ENCODE measurements at regions not wholly inside any gene's neighbourhood (a gene's known extent, or its start where the extent isn't known, plus 50 kb on each side); places are given as distances from the start of the nearest gene placed in this dataset.

DNA sequence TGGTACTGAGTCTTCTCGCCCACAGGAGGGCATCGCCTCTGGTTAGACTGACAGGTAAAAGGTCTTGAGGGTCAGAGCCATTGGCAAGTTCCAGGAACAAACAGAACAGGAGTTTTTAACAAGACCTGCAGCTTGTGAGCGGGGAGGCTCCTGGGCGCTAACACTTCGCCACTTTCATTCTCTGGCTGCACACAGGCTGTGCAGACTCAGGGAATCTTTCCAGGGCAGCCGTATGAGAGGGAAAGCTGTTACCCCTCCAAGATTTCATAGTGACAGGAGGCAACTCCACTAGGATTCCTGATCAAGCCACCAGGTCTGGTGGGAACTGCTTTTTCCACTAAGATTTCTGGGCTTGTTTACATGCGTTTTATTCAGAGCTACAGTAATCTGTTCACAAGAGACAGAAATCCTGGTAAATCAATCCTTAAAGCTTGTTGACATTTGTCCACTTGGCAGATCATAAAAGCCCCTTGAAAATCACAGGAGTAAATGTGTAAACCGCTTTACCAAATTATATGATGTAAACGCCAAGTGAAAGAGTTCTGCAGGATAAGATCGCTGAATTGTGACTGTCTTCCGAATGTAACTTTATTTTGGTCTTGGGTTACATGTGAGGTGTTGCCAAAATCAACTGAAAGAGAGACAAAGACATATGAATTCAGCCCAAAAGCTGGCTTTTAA lies 190.6 kb downstream of the MZT1 start:
- in situ Hi-C loops (cut with MboI; ENCODE audit: low sequenced_read_pairs) = no loop called here
- Histone ChIP-seq H3K36me3 (replicated peaks) (no peaks in the 10 kb centered on the region), H3K4me3 (no peak overlapping the region), H3K4me1 (no peaks in the 10 kb centered on the region), H3K27me3 (ENCODE audit: low read depth) (no peaks in the 10 kb centered on the region), H3K9me3 (no peaks in the 10 kb centered on the region)
- DNase-seq (ENCODE audit: low spot score in 2 of 2) = no peak

GRCh38 chr13:72534951-72535640 lies 192.3 kb downstream of the MZT1 start:
- no peaks in the 10 kb centered on the region for H3K27me3 ChIP-seq (ENCODE audit: low read depth)
- no peaks in the 10 kb centered on the region for H3K9me3 ChIP-seq
- no peak for DNase-seq (ENCODE audit: low spot score in 2 of 2)
- no peaks in the 10 kb centered on the region for H3K36me3 ChIP-seq (replicated peaks)
- no peak overlapping the region for H3K4me3 ChIP-seq
- in situ Hi-C loops (cut with MboI; ENCODE audit: low sequenced_read_pairs) = no loop called here
- H3K4me1 ChIP-seq = no peaks in the 10 kb centered on the region

- Histone ChIP-seq H3K27me3 (ENCODE audit: low read depth) (no peaks in the 10 kb centered on the region), H3K4me3 (no peak overlapping the region), H3K9me3 (no peaks in the 10 kb centered on the region), H3K36me3 (replicated peaks) (no peaks in the 10 kb centered on the region), H3K4me1 (no peaks in the 10 kb centered on the region)
- DNase-seq (ENCODE audit: low spot score in 2 of 2) = no peak
- in situ Hi-C loops (cut with MboI; ENCODE audit: low sequenced_read_pairs) = no loop called here
Measured at GRCh38 chr13:72530471-72530870, 197.0 kb downstream of the MZT1 start.

DNA sequence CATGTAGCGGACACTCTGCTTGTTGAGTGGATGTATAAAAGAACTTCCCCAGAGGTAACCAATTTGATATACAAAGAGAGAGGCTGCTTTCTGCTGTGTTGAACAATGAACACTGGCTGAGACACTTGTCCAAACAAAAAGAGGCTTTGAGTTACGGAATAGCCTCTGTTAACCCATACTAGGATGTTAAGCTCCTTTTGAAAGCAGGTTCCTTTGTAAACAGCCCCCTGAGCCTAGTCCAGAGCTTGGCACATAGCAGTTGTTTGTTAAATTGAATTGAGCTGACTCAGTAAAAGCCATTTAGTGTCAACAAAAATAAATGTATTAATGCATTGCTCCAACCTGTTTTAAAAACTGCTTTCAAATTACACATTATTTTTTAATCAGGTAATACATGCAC lies 200.1 kb downstream of the MZT1 start:
- DNase-seq (ENCODE audit: low spot score in 2 of 2) = peak in 1 of 2 experiments; percentile 14
- Histone ChIP-seq H3K27me3 (ENCODE audit: low read depth) (no peaks in the 10 kb centered on the region), H3K4me1 (no peaks in the 10 kb centered on the region), H3K36me3 (replicated peaks) (no peaks in the 10 kb centered on the region), H3K4me3 (no peak overlapping the region), H3K9me3 (no peaks in the 10 kb centered on the region)
- in situ Hi-C loops (cut with MboI; ENCODE audit: low sequenced_read_pairs) = no loop called here

- Histone ChIP-seq H3K4me3 (no peak overlapping the region), H3K27me3 (ENCODE audit: low read depth) (no peaks in the 10 kb centered on the region), H3K4me1 (no peaks in the 10 kb centered on the region), H3K9me3 (no peaks in the 10 kb centered on the region), H3K36me3 (replicated peaks) (no peaks in the 10 kb centered on the region)
- in situ Hi-C loops (cut with MboI; ENCODE audit: low sequenced_read_pairs) = no loop called here
- no peak for DNase-seq (ENCODE audit: low spot score in 2 of 2)
Measured at GRCh38 chr13:72523593-72523992, 203.8 kb downstream of the MZT1 start.

DNA sequence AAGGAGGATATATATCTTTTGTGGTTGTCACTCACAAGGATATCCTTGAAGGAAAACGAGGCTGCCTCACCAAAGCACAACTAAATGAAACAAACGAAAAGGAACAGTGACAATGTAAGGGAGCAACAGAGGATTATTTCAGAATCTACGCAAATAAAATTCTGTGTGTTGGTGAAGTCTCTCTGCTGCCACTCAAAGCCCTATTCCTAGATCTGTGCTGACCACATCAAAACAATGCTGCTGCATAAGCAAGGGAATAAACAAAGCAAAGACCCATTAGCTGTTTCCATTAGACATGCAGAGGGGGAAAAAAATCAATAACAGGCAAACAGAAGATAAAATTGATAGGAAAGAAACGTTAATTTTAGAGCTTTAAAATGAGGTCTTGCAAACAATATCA lies 204.4 kb downstream of the MZT1 start:
- no peaks in the 10 kb centered on the region for H3K36me3 ChIP-seq (replicated peaks)
- no peaks in the 10 kb centered on the region for H3K9me3 ChIP-seq
- no peaks in the 10 kb centered on the region for H3K4me1 ChIP-seq
- in situ Hi-C loops (cut with MboI; ENCODE audit: low sequenced_read_pairs) = no loop called here
- DNase-seq (ENCODE audit: low spot score in 2 of 2) = no peak
- H3K27me3 ChIP-seq (ENCODE audit: low read depth) = no peaks in the 10 kb centered on the region
- H3K4me3 ChIP-seq = no peak overlapping the region

GRCh38 chr13:72521940-72522661 lies 205.3 kb downstream of the MZT1 start:
- DNase-seq (ENCODE audit: low spot score in 2 of 2) = no peak
- in situ Hi-C loops (cut with MboI; ENCODE audit: low sequenced_read_pairs) = no loop called here
- no peaks in the 10 kb centered on the region for H3K4me1 ChIP-seq

DNA sequence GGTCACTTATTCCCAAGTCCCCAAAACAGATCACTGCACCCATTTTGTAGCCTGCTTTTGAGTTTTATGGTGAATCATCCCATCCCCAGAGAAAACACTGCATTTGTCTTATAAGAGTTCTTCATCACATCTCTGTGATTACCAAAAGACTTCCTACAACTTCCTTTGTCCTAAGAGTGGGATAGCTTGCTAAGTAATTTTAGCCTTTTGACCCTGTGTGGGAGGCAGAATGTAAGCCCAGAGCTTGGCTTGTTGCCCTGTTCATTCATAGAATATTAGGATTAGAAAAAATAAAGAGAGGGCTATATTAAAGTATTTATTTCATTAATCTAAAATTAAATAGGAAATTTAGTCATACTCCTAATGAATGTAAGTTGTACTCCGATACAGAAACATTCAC lies 213.3 kb downstream of the MZT1 start:
- in situ Hi-C loops (cut with MboI; ENCODE audit: low sequenced_read_pairs) = no loop called here
- no peak overlapping the region for H3K4me3 ChIP-seq
- no peaks in the 10 kb centered on the region for H3K36me3 ChIP-seq (replicated peaks)
- peaks cover 7% of the 10 kb centered on the region; the same call in 1 of the 2 replicates for H3K27me3 ChIP-seq (ENCODE audit: low read depth)
- no peaks in the 10 kb centered on the region for H3K9me3 ChIP-seq
- DNase-seq (ENCODE audit: low spot score in 2 of 2) = no peak
- H3K4me1 ChIP-seq = peaks cover 3% of the 10 kb centered on the region; the same call in 1 of the 2 replicates

More at GRCh38 chr13:72521940-72522661, 205.3 kb downstream of the MZT1 start:
- Histone ChIP-seq H3K9me3 (no peaks in the 10 kb centered on the region), H3K27me3 (ENCODE audit: low read depth) (peaks cover 7% of the 10 kb centered on the region; the same call in 1 of the 2 replicates), H3K36me3 (replicated peaks) (no peaks in the 10 kb centered on the region), H3K4me3 (no peak overlapping the region)

GRCh38 chr13:72508392-72508791 lies 219.0 kb downstream of the MZT1 start:
- DNase-seq (ENCODE audit: low spot score in 2 of 2) = no peak
- Histone ChIP-seq H3K4me3 (no peak overlapping the region), H3K9me3 (no peaks in the 10 kb centered on the region), H3K36me3 (replicated peaks) (no peaks in the 10 kb centered on the region), H3K27me3 (ENCODE audit: low read depth) (no peaks in the 10 kb centered on the region), H3K4me1 (peaks cover 2% of the 10 kb centered on the region; the same call in 1 of the 2 replicates)
- in situ Hi-C loops (cut with MboI; ENCODE audit: low sequenced_read_pairs) = no loop called here

DNA sequence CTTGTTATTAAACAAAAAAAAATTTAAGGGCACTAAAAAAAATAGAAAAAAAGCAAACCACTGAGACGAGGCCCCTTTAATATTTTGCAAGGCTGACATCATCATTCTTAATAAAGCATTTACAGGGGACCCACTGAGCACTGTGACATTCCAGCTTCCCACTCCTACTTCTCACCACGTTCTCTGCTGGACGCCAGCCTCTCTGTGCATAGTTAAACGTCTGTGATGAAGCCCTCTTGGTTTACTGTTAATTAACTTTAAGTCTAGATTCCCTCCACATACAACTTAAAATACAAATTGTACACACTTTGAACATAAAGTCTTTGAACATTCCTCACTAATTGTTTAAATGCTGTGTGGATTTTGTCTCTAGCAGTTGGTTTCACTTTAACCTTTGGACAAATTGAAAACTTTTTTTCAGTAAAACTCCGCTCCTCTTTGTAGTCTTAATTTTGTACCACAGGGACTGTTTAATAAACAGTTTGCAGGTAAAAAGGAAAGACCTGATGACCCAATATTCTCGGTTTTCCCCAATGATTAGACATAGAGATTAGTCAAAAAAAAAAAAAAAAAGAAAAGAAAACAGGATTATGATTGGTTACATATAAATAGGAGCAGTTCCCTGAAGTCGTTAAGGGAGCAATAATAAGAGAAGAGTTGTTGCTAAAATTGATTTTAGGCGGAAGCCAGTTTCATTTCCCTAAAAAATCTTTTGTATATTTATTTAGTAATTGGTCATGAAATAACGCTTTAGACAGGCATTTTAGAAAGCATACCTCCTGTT lies 219.8 kb downstream of the MZT1 start:
- no peak overlapping the region for H3K4me3 ChIP-seq
- DNase-seq (ENCODE audit: low spot score in 2 of 2) = no peak
- peaks cover 2% of the 10 kb centered on the region; the same call in 1 of the 2 replicates for H3K4me1 ChIP-seq
- no peaks in the 10 kb centered on the region for H3K27me3 ChIP-seq (ENCODE audit: low read depth)
- H3K9me3 ChIP-seq = no peaks in the 10 kb centered on the region
- in situ Hi-C loops (cut with MboI; ENCODE audit: low sequenced_read_pairs) = no loop called here
- H3K36me3 ChIP-seq (replicated peaks) = no peaks in the 10 kb centered on the region

GRCh38 chr13:72506706-72507105 lies 220.7 kb downstream of the MZT1 start:
- DNase-seq (ENCODE audit: low spot score in 2 of 2) = no peak
- Histone ChIP-seq H3K27me3 (ENCODE audit: low read depth) (no peaks in the 10 kb centered on the region), H3K4me3 (no peak overlapping the region), H3K9me3 (no peaks in the 10 kb centered on the region), H3K4me1 (peaks cover 2% of the 10 kb centered on the region; the same call in 1 of the 2 replicates), H3K36me3 (replicated peaks) (no peaks in the 10 kb centered on the region)
- in situ Hi-C loops (cut with MboI; ENCODE audit: low sequenced_read_pairs) = no loop called here

DNA sequence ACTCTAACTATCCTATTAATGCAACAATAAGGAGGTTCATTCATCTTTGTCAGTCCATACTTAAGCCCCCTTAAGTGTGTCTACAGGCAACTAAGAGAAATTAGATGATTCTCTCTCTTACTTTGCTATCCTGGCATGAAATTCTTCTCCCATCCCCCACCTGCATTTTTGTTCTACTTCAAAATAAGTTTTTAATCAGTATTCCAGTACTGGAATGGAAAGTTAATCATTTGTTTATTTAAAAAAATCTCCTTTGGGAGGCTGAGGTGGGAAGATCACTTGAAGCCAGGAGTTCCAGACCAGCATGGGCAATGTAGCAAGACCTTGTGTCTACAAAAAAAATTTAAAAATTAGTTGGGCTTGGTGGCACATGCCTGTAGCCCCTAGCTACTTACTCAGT lies 222.1 kb downstream of the MZT1 start:
- in situ Hi-C loops (cut with MboI; ENCODE audit: low sequenced_read_pairs) = no loop called here
- Histone ChIP-seq H3K27me3 (ENCODE audit: low read depth) (no peaks in the 10 kb centered on the region), H3K4me1 (peaks cover 2% of the 10 kb centered on the region; the same call in 1 of the 2 replicates), H3K9me3 (no peaks in the 10 kb centered on the region), H3K4me3 (no peak overlapping the region), H3K36me3 (replicated peaks) (no peaks in the 10 kb centered on the region)
- DNase-seq (ENCODE audit: low spot score in 2 of 2) = peak in 1 of 2 experiments; percentile 27

DNA sequence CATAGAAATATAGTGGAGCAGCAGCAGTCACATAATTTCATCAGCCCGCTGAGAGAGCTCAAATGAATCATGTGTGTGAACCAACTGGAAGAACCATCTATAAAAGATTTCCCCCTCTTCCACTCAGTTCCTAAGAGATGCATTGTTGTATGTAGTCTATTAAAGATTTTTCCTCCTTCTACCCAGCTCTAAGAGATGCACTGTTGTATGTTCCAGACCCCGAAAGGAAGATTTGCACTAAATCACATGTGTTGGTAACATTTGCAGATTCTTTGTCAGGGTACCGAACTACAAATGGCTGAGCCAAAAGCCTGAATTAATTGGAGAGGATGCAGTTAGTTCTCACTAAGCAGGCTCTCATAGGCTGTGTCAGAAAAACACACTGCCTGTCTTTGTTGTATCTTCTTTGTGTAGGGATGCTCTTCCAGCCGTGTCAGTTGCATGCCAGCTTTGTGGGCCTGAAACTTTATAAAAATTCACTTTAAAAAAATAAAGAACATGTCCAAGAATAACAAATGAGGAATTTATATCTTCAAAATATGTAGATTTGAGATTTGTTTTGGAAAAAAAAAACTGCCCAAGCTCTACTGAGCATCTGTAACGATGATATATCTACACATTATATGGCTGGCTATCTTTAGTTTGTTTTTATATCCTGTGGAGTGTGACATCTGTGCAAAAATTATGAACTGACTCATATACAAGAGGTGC lies 223.1 kb downstream of the MZT1 start:
- Histone ChIP-seq H3K27me3 (ENCODE audit: low read depth) (no peaks in the 10 kb centered on the region), H3K4me3 (no peak overlapping the region), H3K36me3 (replicated peaks) (no peaks in the 10 kb centered on the region), H3K4me1 (peaks cover 2% of the 10 kb centered on the region; the same call in 1 of the 2 replicates), H3K9me3 (no peaks in the 10 kb centered on the region)
- in situ Hi-C loops (cut with MboI; ENCODE audit: low sequenced_read_pairs) = no loop called here
- DNase-seq (ENCODE audit: low spot score in 2 of 2) = no peak

All from HAP-1 (cell line).